GM21786 (cell line): ENCODE measurements at regions not wholly inside any gene's neighbourhood (a gene's known extent, or its start where the extent isn't known, plus 50 kb on each side); places are given as distances from the start of the nearest gene placed in this dataset.
"Not testable (repeated sequence)": the region's sequence is repeated elsewhere in the genome, so short reads cannot be mapped to it uniquely, and the experiment has no call there.

Source experiments
- ATAC-seq: cut with Tn5 transposase; IDR thresholded peaks from one replicate; pipeline ENCODE4 v1.9.1; 2021; ENCODE audit not compliant: unreplicated experiment

- ATAC-seq: no peak
Observed at GRCh38 chr10:33010132-33011037, 52.4 kb upstream of the ITGB1 start.

GRCh38 chr10:33009244-33010131 lies 51.5 kb upstream of the ITGB1 start:
- no peak for ATAC-seq

GRCh38 chr10:33008499-33009243 lies 50.6 kb upstream of the ITGB1 start:
- ATAC-seq: no peak

- not testable (repeated sequence) for ATAC-seq
Observed at GRCh38 chr10:33007731-33008381, 49.8 kb upstream of the ITGB1 start.
